Duodenal mucosa (tissue), 2 donors: ENCODE measurements at regions not wholly inside any gene's neighbourhood (a gene's known extent, or its start where the extent isn't known, plus 50 kb on each side); places are given as distances from the start of the nearest gene placed in this dataset.

Experiments used
- H3K27ac ChIP-seq: one replicate; pipeline ENCODE4 v1.7.0; 2013; ENCODE audit warnings: low read depth, low read length
- H3K27me3 ChIP-seq, 2 donors: one replicate each; pipeline ENCODE4 v1.7.0; 2013; ENCODE audit warnings: low read length in 2 of 2, control low read depth in 1 of 2; ENCODE audit not compliant: insufficient read depth in 2 of 2, control insufficient read depth in 1 of 2
- H3K36me3 ChIP-seq, 2 donors: one replicate each; pipeline ENCODE4 v1.7.0; 2013; ENCODE audit warnings: low read length in 2 of 2, control low read depth in 1 of 2; ENCODE audit not compliant: insufficient read depth in 2 of 2, control insufficient read depth in 1 of 2
- H3K4me1 ChIP-seq, 2 donors: one replicate each; pipeline ENCODE4 v1.7.0; 2013; ENCODE audit warnings: low read length in 2 of 2, control low read depth in 1 of 2; ENCODE audit not compliant: insufficient read depth in 2 of 2, control insufficient read depth in 1 of 2
- H3K4me3 ChIP-seq, 2 donors: one replicate each; pipeline ENCODE4 v1.7.0; 2013; ENCODE audit warnings: low read length in 2 of 2, low read depth in 1 of 2
- H3K9ac ChIP-seq, 2 donors: one replicate each; pipeline ENCODE4 v1.7.0; 2013; ENCODE audit warnings: low read length in 2 of 2, low read depth in 1 of 2
- H3K9me3 ChIP-seq, 2 donors: one replicate each; pipeline ENCODE4 v1.7.0; 2013; ENCODE audit warnings: low read length in 2 of 2, control low read depth in 1 of 2; ENCODE audit not compliant: control insufficient read depth in 1 of 2

DNA sequence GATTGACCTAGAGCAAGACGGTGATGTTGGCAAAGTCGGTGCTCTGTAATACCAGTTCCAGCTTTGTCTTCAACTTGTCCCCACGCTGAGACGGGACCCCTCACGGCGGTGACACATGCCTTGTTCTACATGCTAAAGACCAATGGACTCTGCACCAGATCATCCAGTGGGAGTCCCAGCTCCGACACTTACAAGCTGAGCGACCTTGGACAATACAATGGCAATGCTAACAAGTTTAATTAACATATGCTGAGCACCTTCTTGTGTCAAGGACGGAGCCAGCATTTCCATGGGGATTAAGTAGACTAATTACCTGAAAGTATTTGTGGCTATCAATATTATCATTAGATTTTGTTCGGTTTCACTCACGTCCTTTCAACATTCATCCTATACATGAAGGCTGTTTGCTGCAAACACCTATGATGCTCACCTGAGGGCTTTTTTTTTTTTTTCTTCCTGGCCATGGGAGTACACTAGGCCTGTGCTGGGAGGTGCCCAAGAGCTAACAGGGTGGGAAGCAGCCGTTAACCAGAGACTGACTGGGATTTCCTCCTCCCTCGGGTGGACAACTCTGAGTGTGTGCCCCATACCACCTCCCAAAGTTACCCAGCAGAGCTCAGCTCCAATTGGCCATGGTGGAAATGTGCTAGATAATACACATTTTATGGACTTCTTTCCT, 308.6 kb upstream of the ZFHX3 start:
- no peaks in the 10 kb centered on the region for H3K36me3 ChIP-seq
- H3K9ac ChIP-seq: no peak overlapping the region
- H3K4me3 ChIP-seq: no peak overlapping the region
- H3K27ac ChIP-seq: no peak overlapping the region
- no peaks in the 10 kb centered on the region for H3K4me1 ChIP-seq
- no peaks in the 10 kb centered on the region for H3K9me3 ChIP-seq
- peaks cover 0 to 8% of the 10 kb centered on the region in 2 donors for H3K27me3 ChIP-seq

DNA sequence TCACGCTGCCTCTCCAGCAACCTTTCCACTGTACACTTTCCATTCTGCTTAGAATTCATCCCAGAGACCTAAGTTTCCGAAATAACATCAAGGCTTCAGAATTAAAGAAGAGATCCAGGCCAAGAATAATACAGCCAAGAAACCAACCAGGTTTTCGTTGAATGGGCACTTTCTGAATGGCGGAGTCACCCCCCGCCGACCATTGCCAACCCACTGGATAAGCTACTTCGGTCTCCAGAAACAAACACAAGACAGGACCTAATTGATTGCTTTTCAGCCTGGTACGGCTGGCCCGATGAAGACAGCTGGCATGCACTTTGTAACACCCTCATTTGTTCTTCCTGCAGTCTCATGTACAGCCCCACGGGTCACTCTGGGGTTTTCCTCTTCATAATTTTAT, 308.1 kb upstream of the ZFHX3 start:
- Histone ChIP-seq H3K4me1 (no peaks in the 10 kb centered on the region), H3K36me3 (no peaks in the 10 kb centered on the region), H3K9me3 (no peaks in the 10 kb centered on the region), H3K27ac (no peak overlapping the region), H3K9ac (no peak overlapping the region), H3K27me3 (peaks cover 0 to 8% of the 10 kb centered on the region in 2 donors), H3K4me3 (no peak overlapping the region)

DNA sequence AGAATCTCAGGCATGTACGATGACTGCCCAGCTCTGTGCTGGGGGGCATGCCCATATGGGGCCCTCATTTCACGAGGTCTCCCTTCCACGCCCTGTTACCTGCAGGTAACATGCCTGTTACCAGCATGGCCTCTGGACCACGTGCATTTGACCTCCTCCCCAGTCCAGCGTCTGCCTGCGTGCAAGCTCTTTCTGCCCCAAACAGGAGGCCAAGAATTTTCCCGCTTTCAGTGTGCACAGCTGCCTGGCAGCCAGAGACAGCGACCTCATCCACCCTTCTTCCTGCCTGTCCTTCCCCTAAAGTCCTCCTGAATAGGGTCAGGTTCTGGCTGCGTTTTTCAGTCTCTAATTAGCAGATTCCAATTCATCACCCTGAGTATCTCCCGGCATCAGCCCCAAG, 306.5 kb upstream of the ZFHX3 start:
- Histone ChIP-seq H3K4me3 (no peak overlapping the region), H3K4me1 (no peaks in the 10 kb centered on the region), H3K9me3 (no peaks in the 10 kb centered on the region)

GRCh38 chr16:73350707-73351452, 303.0 kb upstream of the ZFHX3 start:
- Histone ChIP-seq H3K27ac (no peak overlapping the region), H3K4me3 (no peak overlapping the region), H3K27me3 (peaks cover 0 to 4% of the 10 kb centered on the region in 2 donors), H3K4me1 (peaks cover 0 to 3% of the 10 kb centered on the region in 2 donors), H3K9ac (no peak overlapping the region), H3K36me3 (no peaks in the 10 kb centered on the region), H3K9me3 (no peaks in the 10 kb centered on the region)

More for the DNA sequence above, 306.5 kb upstream of the ZFHX3 start:
- Histone ChIP-seq H3K36me3 (no peaks in the 10 kb centered on the region), H3K27ac (no peak overlapping the region), H3K9ac (no peak overlapping the region), H3K27me3 (peaks cover 0 to 8% of the 10 kb centered on the region in 2 donors)

GRCh38 chr16:73347500-73348375, 299.8 kb upstream of the ZFHX3 start:
- H3K4me1 ChIP-seq: peaks cover 0 to 3% of the 10 kb centered on the region in 2 donors
- no peak overlapping the region for H3K27ac ChIP-seq
- no peaks in the 10 kb centered on the region for H3K9me3 ChIP-seq
- H3K27me3 ChIP-seq: no peaks in the 10 kb centered on the region
- H3K9ac ChIP-seq: no peak overlapping the region
- H3K4me3 ChIP-seq: no peak overlapping the region
- H3K36me3 ChIP-seq: no peaks in the 10 kb centered on the region

DNA sequence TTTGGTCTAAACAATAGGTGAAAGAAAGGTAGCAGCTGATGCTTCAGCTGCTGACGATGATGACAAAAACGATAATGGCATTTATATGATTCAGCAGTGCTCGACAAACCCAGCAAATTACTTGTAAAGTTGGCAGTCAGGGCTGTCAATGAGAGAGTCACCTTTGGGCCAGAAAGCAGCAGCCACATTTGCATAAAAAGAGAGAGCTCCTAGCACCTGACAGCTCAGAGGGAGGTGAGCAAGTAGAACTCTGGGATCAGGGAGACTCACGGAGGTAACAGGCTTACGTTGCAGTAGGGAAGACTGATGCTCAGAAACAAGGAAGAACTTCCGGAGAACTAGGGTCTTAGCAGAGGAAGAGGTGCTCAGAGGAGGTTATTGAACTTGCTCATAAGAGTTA, 291.9 kb upstream of the ZFHX3 start:
- no peaks in the 10 kb centered on the region for H3K9me3 ChIP-seq
- H3K27ac ChIP-seq: no peak overlapping the region
- no peak overlapping the region for H3K9ac ChIP-seq
- no peaks in the 10 kb centered on the region for H3K4me1 ChIP-seq
- H3K36me3 ChIP-seq: no peaks in the 10 kb centered on the region
- H3K4me3 ChIP-seq: no peak overlapping the region
- peaks cover 0 to 4% of the 10 kb centered on the region in 2 donors for H3K27me3 ChIP-seq

DNA sequence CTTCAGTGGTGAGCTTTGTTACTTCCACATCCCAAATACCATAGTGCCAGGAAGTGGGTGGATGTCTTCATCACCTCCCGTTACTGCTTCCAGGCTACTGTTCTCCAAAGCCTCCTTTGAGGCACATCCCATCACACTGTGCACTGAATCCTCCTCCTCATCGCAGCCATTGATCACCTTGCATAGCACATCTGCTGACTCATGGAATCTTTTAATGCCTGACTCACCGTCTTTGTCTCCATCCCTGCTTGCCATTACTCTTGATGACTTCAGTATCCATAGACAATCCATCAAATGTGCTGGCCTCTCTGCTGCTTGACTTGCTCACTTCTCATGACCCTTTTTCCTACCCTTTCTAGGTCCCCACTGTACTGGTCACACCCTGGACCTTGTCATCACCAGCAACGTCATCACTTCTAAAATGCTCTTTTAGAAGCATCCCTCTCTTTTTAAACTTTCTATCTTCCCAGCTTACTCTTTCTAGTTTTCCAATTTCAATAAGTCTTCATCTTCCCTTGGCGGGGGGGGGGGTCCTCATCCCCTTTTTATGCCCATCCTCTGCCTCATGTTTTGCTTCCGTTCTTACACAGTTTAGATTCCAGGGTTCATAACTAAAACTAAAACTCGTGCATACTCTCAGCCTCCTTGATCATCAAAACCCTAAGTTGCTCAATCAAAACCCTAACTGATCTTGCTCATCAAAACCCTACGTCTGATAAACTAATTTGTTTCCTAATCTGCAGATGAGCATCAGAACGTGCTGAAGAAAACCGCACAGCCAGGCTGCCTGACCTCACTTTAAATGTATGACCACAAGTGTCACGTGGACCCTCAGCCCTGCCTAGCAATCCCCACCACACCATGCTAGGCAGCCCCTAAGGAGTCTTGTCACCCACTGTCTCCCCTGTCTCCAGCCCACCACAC, 289.7 kb upstream of the ZFHX3 start:
- Histone ChIP-seq H3K4me1 (no peaks in the 10 kb centered on the region), H3K4me3 (no peak overlapping the region), H3K27me3 (peaks cover 0 to 4% of the 10 kb centered on the region in 2 donors), H3K27ac (no peak overlapping the region), H3K9ac (no peak overlapping the region), H3K36me3 (no peaks in the 10 kb centered on the region), H3K9me3 (no peaks in the 10 kb centered on the region)

DNA sequence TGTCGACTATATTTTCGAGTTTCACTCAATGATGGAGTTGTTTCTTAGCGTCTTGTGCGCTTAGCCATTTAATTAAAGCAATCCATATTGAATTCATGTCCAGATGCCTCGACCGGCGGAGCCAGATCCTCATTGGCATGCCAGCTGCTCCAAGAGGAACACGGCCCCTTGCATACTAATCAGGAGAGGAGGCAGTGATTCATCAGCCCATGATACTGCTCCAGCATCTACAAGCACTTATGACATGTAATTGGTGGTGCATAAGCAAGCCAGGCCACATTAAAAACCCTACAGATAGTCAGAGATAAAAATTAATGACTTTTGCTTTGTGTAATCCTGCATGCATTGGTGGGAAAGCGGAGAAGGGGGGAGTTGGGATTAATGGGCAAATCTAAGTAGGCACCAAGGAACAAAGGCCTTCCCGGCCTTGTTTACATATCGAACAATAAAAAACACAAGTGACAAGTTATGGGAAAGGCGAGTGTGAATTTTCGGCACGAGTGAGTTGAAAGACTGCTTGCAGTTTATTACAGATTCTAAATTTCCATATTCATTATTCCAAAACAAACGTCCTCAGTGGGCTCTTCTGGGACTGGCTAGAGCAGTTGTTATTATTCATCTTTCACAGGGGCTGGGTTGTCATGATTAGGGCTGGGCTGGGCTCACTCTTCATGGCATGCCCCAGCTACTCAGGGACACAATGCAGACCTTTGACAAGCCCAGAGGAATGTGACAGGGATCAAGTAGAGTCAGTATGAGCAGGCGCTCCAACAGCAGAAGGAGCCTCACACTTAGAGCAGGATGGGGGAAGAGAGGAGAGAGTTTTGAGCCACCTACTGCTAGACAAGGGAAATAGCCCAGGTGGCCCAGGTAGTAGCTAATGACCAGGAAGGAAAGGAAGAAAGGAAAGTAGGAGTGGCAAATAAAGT, 281.7 kb upstream of the ZFHX3 start:
- Histone ChIP-seq H3K36me3 (no peaks in the 10 kb centered on the region), H3K4me1 (no peaks in the 10 kb centered on the region), H3K27me3 (no peaks in the 10 kb centered on the region), H3K27ac (no peak overlapping the region), H3K9me3 (no peaks in the 10 kb centered on the region), H3K4me3 (no peak overlapping the region), H3K9ac (no peak overlapping the region)
